GM12878 (cell line): ENCODE measurements at regions not wholly inside any gene's neighbourhood (a gene's known extent, or its start where the extent isn't known, plus 50 kb on each side); places are given as distances from the start of the nearest gene placed in this dataset.

Source experiments
- ATAC-seq: fragments of 200-7000 bp; cut with Tn5 transposase; 3 replicates; pipeline ENCODE4 v1.9.1; 2020; ENCODE audit warnings: mild to moderate bottlenecking, moderate library complexity
- BruUV-seq: library from RNA; stranded (reverse); fragments of 400-500 nt; replicated peaks from 2 replicates; lab custom pipeline; 2021; lab: Mats Ljungman, UMichigan
- CTCF ChIA-PET: fragments of 300-600 bp; sonication (Branson Sonifier 250); formaldehyde crosslinking; extraction: SDS; loops from one replicate; lab custom pipeline; 2021; ENCODE audit warnings: inconsistent platforms; lab: Yijun Ruan, JAX
- POLR2A ChIA-PET: fragments of 350-600 bp; formaldehyde crosslinking; extraction: SDS; loops from one replicate; lab custom pipeline; 2021; ENCODE audit warnings: inconsistent platforms; lab: Charles Lee
- RAD21 ChIA-PET: fragments of 300-600 bp; sonication (Branson Sonifier 250); formaldehyde crosslinking; loops from one replicate; lab custom pipeline; 2023; ENCODE audit warnings: antibody characterized with exemption; ENCODE audit not compliant: unreplicated experiment; lab: Charles Lee
- SMC1A ChIA-PET: fragments of 300-600 bp; sonication (Branson Sonifier 250); formaldehyde crosslinking; loops from one replicate; lab custom pipeline; 2023; ENCODE audit not compliant: unreplicated experiment, uncharacterized antibody; lab: Charles Lee
- DNase-seq: peaks from one replicate; pipeline ENCODE4 v3.0.0-alpha.2; 2011; ENCODE audit warnings: low read depth, low spot score
- FAIRE-seq: peaks from 3 replicates; lab custom pipeline; 2011; peaks lifted over from hg19 to GRCh38; lab: Jason Lieb, UNC
- H2AFZ ChIP-seq: 2 replicates; pipeline ENCODE4 v1.6.0; 2011; ENCODE audit warnings: low read depth, low read length, control low read depth; ENCODE audit not compliant: control insufficient read depth
- H3K27ac ChIP-seq: 2 replicates; pipeline ENCODE4 v1.5.1; 2011; ENCODE audit warnings: control low read depth; ENCODE audit not compliant: control insufficient read depth, insufficient read depth
- H3K27me3 ChIP-seq, 2 experiments: replicated peaks in 1 of 2; 2 replicates each; pipeline versions ENCODE4 v1.6.0 to v1.6.1; 2011; ENCODE audit warnings: low read length in 1 of 2; ENCODE audit not compliant: control insufficient read depth in 2 of 2, insufficient read depth in 2 of 2
- H3K36me3 ChIP-seq, 2 experiments: 2 replicates each; pipeline ENCODE4 v1.5.1; 2011; ENCODE audit warnings: low read length in 1 of 2; ENCODE audit not compliant: control insufficient read depth in 2 of 2, insufficient read depth in 2 of 2
- H3K4me1 ChIP-seq: 2 replicates; pipeline ENCODE4 v1.6.1; 2011; ENCODE audit warnings: mild to moderate bottlenecking, low read length, moderate library complexity, mixed read lengths; ENCODE audit not compliant: control insufficient read depth, insufficient read depth
- H3K4me2 ChIP-seq: 2 replicates; pipeline ENCODE4 v1.6.0; 2011; ENCODE audit warnings: control low read depth; ENCODE audit not compliant: control insufficient read depth, insufficient read depth
- H3K4me3 ChIP-seq: fragments of 200-600 bp; sonication (generic); 2 replicates; pipeline ENCODE4 v1.5.1; 2016
- H3K79me2 ChIP-seq: 2 replicates; pipeline ENCODE4 v1.6.0; 2011; ENCODE audit warnings: low read length; ENCODE audit not compliant: control insufficient read depth, insufficient read depth
- H3K9ac ChIP-seq: 2 replicates; pipeline ENCODE4 v1.8.0; 2011; ENCODE audit warnings: low read length, control low read depth, mixed read lengths; ENCODE audit not compliant: control insufficient read depth, insufficient read depth
- H3K9me3 ChIP-seq: replicated peaks from 3 replicates; pipeline ENCODE4 v1.5.1; 2011; ENCODE audit warnings: mild to moderate bottlenecking, low read length; ENCODE audit not compliant: control insufficient read depth, insufficient read depth
- H4K20me1 ChIP-seq: 2 replicates; pipeline ENCODE4 v1.6.0; 2011; ENCODE audit not compliant: control insufficient read depth, insufficient read depth
- ATF7 ChIP-seq: fragments of 450-650 bp; IDR thresholded peaks from 2 replicates; pipeline ENCODE4 v1.6.1; 2016; ENCODE audit warnings: low read depth, mild to moderate bottlenecking
- CBX3 ChIP-seq: fragments of 200-600 bp; sonication (generic); IDR thresholded peaks from 2 replicates; pipeline ENCODE4 v1.6.1; 2016; ENCODE audit warnings: low read depth, borderline replicate concordance
- CBX5 ChIP-seq: sonication (generic); IDR thresholded peaks from 2 replicates; pipeline ENCODE4 v1.6.1; 2016; ENCODE audit warnings: low read depth, moderate library complexity, mild to moderate bottlenecking, inconsistent platforms
- EZH2 ChIP-seq: IDR thresholded peaks from 2 replicates; pipeline ENCODE4 v1.6.1; 2012; ENCODE audit warnings: low read depth, mild to moderate bottlenecking, control low read depth, inconsistent platforms, low read length, borderline replicate concordance; ENCODE audit not compliant: control insufficient read depth
- GABPA ChIP-seq: IDR thresholded peaks from 2 replicates; pipeline ENCODE4 v1.6.1; 2014; ENCODE audit warnings: antibody characterized with exemption, low read depth, mild to moderate bottlenecking, inconsistent platforms
- HDAC2 ChIP-seq: fragments of 200-600 bp; sonication (generic); IDR thresholded peaks from 2 replicates; pipeline ENCODE4 v1.6.1; 2017
- IKZF2 ChIP-seq, 2 experiments: fragments of 450-650 bp; IDR thresholded peaks; 2 replicates each; pipeline ENCODE4 v1.6.1; 2017; ENCODE audit warnings: mild to moderate bottlenecking in 2 of 2, moderate library complexity in 2 of 2
- MEF2A ChIP-seq: IDR thresholded peaks from 2 replicates; pipeline ENCODE4 v1.6.1; 2011; ENCODE audit warnings: low read depth, mild to moderate bottlenecking, low read length, moderate library complexity; ENCODE audit not compliant: insufficient read depth
- MEF2B ChIP-seq: fragments of 450-650 bp; IDR thresholded peaks from 2 replicates; pipeline ENCODE4 v1.6.1; 2018; ENCODE audit warnings: mild to moderate bottlenecking, moderate library complexity; ENCODE audit not compliant: partially characterized antibody, poor library complexity, severe bottlenecking
- PML ChIP-seq: IDR thresholded peaks from 2 replicates; pipeline ENCODE4 v1.6.1; 2012; ENCODE audit warnings: low read length, inconsistent platforms
- RB1 ChIP-seq: fragments of 450-650 bp; formaldehyde crosslinking; IDR thresholded peaks from 2 replicates; pipeline ENCODE4 v1.6.1; 2017; ENCODE audit warnings: mild to moderate bottlenecking, borderline replicate concordance
- RFX5 ChIP-seq: IDR thresholded peaks from 2 replicates; pipeline ENCODE4 v1.6.1; 2011; ENCODE audit warnings: low read depth, low read length, improper control_type of control experiment
- SMC3 ChIP-seq: IDR thresholded peaks from 2 replicates; pipeline ENCODE4 v1.6.1; 2011; ENCODE audit warnings: low read length, improper control_type of control experiment, borderline replicate concordance
- SREBF2 ChIP-seq: IDR thresholded peaks from 2 replicates; pipeline ENCODE4 v1.6.1; 2012; ENCODE audit warnings: mild to moderate bottlenecking, low read length
- TARDBP ChIP-seq: IDR thresholded peaks from 2 replicates; pipeline ENCODE4 v1.6.1; 2016; ENCODE audit warnings: borderline replicate concordance
- USF1 ChIP-seq: IDR thresholded peaks from 2 replicates; pipeline ENCODE4 v1.6.1; 2011; ENCODE audit warnings: borderline replicate concordance, low read depth, mild to moderate bottlenecking, moderate library complexity, mixed read lengths, low read length; ENCODE audit not compliant: insufficient read depth; ENCODE audit errors: extremely low read length
- ZNF217 ChIP-seq: fragments of 450-650 bp; IDR thresholded peaks from 2 replicates; pipeline ENCODE4 v1.6.1; 2017; ENCODE audit warnings: antibody characterized with exemption, mild to moderate bottlenecking
- ZNF384 ChIP-seq: IDR thresholded peaks from 2 replicates; pipeline ENCODE4 v1.6.1; 2012; ENCODE audit warnings: low read depth, mild to moderate bottlenecking, low read length, improper control_type of control experiment, borderline replicate concordance
- WGBS: methylation state at CpG from one replicate; pipeline ENCODE4 v1.1.6; 2016; ENCODE audit warnings: low lambda C conversion rate; ENCODE audit not compliant: insufficient replicate concordance, insufficient coverage; ENCODE audit errors: missing lambda C conversion rate; 5-methylcytosine and 5-hydroxymethylcytosine counted together
- in situ Hi-C: fragments of 300-500 bp; cut with MboI; formaldehyde crosslinking; loops from 9 replicates; pipeline ENCODE4 v1.14.3; 2018; ENCODE audit warnings: mixed read lengths
- intact Hi-C: fragments of 100-400 bp; cut with micrococcal nuclease; formaldehyde crosslinking; loops from one replicate; pipeline ENCODE4 v1.14.2; 2022; ENCODE audit not compliant: unreplicated experiment

GRCh38 chr11:134664447-134665187 is 252.6 kb upstream of the B3GAT1 start:
- no peak for TF ChIP-seq GABPA
- ATAC-seq (no peak), FAIRE-seq (no peak), DNase-seq (no peak)
- Histone ChIP-seq H3K27me3 (no peaks in the 10 kb centered on the region), H3K36me3 (no peaks in the 10 kb centered on the region), H2AFZ (no peak overlapping the region), H3K9me3 (no peaks in the 10 kb centered on the region; the same call in 2 of the 3 replicates), H4K20me1 (no peaks in the 10 kb centered on the region), H3K4me1 (no peaks in the 10 kb centered on the region), H3K4me3 (no peak overlapping the region), H3K27ac (no peak overlapping the region), H3K4me2 (no peak overlapping the region), H3K79me2 (no peaks in the 10 kb centered on the region), H3K9ac (no peak overlapping the region)
- BruUV-seq = no TSS peak
- SMC1A ChIA-PET = no interaction called here
- WGBS = 36% methylated on average over 16 of the region's 25 CpGs
- CTCF ChIA-PET = no interaction called here
- POLR2A ChIA-PET = no interaction called here
- in situ Hi-C loops = no loop called here
- intact Hi-C loops = no loop called here
- RAD21 ChIA-PET = no interaction called here

GRCh38 chr11:134663506-134664313 is 251.7 kb upstream of the B3GAT1 start:
- CTCF ChIA-PET = no interaction called here
- no peak overlapping the region for H3K4me2 ChIP-seq
- H3K36me3 ChIP-seq = no peaks in the 10 kb centered on the region
- no peak overlapping the region for H3K9ac ChIP-seq
- no peaks in the 10 kb centered on the region for H3K27me3 ChIP-seq
- H3K4me3 ChIP-seq = no peak overlapping the region
- H2AFZ ChIP-seq = no peak overlapping the region
- FAIRE-seq = no peak
- ATAC-seq = no peak
- POLR2A ChIA-PET = no interaction called here
- no TSS peak for BruUV-seq
- SMC1A ChIA-PET = no interaction called here
- no peaks in the 10 kb centered on the region for H3K4me1 ChIP-seq
- no peaks in the 10 kb centered on the region for H3K79me2 ChIP-seq
- no peak for DNase-seq
- intact Hi-C loops = no loop called here
- RAD21 ChIA-PET = no interaction called here
- in situ Hi-C loops = no loop called here
- H4K20me1 ChIP-seq = no peaks in the 10 kb centered on the region
- 24% methylated on average over 10 of the region's 11 CpGs for WGBS
- no peak overlapping the region for H3K27ac ChIP-seq
- H3K9me3 ChIP-seq = no peaks in the 10 kb centered on the region; the same call in 2 of the 3 replicates
- TF ChIP-seq IKZF2 (IDR thresholded peaks at IDR 0.05) (no peak), HDAC2 (no peak), RFX5 (no peak), SMC3 (no peak), EZH2 (no peak), SREBF2 (no peak), MEF2B (no peak), ATF7 (no peak), CBX3 (no peak), TARDBP (no peak), CBX5 (no peak), ZNF384 (no peak), PML (no peak), ZNF217 (no peak), USF1 (no peak), RB1 (no peak), MEF2A (no peak)
